Fibroblast of lung (primary cell): ENCODE measurements at regions not wholly inside any gene's neighbourhood (a gene's known extent, or its start where the extent isn't known, plus 50 kb on each side); places are given as distances from the start of the nearest gene placed in this dataset.

Experiments used
- CTCF ChIP-seq, 2 donors: IDR thresholded peaks in 1 of 2; conservative IDR thresholded peaks in 1 of 2; 1 replicate in 1 of 2; 2 replicates in 1 of 2; pipeline ENCODE4 v1.5.1; 2011 to 2012; ENCODE audit warnings: low read length in 2 of 2, control low read depth in 1 of 2, inconsistent platforms in 1 of 2, low read depth in 1 of 2, mild to moderate bottlenecking in 1 of 2
- EZH2 ChIP-seq: IDR thresholded peaks from 2 replicates; pipeline ENCODE4 v1.5.1; 2012; ENCODE audit warnings: low read length, control low read depth, mild to moderate bottlenecking; ENCODE audit errors: missing control alignments

- TF ChIP-seq EZH2: no peak
- no peak for TF ChIP-seq CTCF (conservative IDR thresholded peaks at IDR 0.05 in 1 of 2, IDR thresholded peaks at IDR 0.05 in 1 of 2; ENCODE audit: low read depth in 1 of 2, low read length in 2 of 2)
Measured at GRCh38 chr11:71147331-71147730, 105.0 kb downstream of the SHANK2 start.
